ENCODE measurements at regions not wholly inside any gene's neighbourhood (a gene's known extent, or its start where the extent isn't known, plus 50 kb on each side); places are given as distances from the start of the nearest gene placed in this dataset.

DNA sequence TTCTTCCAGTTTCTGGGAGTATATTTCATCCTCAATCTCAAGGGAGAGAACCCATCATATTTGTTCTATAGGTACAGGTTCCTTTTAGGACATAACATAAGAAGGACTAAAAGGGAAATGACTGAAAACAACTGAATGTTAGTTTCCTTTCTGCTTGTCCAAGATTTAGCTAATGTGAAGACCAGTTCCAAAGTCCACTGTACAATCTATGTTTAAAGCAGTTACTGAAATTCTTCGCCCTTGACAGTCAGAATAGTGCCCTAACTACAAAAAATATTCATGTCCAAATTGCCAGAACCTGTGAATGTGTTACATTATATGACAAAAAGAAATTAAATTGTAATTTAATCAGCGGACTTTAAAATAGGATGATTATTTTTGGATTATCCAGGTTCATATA is 466.3 kb upstream of the SETBP1 start:
- TF ChIP-seq, protein P1, sequence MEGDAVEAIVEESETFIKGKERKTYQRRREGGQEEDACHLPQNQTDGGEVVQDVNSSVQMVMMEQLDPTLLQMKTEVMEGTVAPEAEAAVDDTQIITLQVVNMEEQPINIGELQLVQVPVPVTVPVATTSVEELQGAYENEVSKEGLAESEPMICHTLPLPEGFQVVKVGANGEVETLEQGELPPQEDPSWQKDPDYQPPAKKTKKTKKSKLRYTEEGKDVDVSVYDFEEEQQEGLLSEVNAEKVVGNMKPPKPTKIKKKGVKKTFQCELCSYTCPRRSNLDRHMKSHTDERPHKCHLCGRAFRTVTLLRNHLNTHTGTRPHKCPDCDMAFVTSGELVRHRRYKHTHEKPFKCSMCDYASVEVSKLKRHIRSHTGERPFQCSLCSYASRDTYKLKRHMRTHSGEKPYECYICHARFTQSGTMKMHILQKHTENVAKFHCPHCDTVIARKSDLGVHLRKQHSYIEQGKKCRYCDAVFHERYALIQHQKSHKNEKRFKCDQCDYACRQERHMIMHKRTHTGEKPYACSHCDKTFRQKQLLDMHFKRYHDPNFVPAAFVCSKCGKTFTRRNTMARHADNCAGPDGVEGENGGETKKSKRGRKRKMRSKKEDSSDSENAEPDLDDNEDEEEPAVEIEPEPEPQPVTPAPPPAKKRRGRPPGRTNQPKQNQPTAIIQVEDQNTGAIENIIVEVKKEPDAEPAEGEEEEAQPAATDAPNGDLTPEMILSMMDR (IDR thresholded peaks at IDR 0.05; ENCODE audit: insufficient read depth, low read length), result no peak
- H3K4me3 ChIP-seq (ENCODE audit: low read depth, low read length), result no peak overlapping the region
- DNase-seq (ENCODE audit: low read depth), result no peak

DNA sequence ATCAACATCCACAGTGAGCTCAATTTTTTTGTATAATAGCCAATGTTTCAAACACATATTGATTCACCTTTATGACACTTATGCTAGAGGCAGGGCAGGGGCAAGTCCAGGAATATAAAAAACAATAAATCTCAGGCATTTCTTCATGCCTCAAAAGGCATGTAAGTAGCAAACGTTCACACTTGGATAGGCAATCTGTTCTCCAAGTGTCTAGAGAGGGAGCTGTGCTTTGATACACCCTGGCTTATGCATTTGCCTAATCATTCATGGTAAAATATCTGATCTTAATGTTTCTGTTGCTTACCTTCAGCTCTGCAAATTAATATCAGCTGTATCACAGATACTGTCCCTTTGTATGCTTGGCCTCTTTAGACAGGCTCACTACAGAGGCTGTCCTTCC is 464.5 kb upstream of the SETBP1 start:
- DNase-seq (ENCODE audit: low read depth), result no peak
- no peak overlapping the region for H3K4me3 ChIP-seq (ENCODE audit: low read depth, low read length)
- TF ChIP-seq, protein P1 (IDR thresholded peaks at IDR 0.05; ENCODE audit: insufficient read depth, low read length), result no peak

DNA sequence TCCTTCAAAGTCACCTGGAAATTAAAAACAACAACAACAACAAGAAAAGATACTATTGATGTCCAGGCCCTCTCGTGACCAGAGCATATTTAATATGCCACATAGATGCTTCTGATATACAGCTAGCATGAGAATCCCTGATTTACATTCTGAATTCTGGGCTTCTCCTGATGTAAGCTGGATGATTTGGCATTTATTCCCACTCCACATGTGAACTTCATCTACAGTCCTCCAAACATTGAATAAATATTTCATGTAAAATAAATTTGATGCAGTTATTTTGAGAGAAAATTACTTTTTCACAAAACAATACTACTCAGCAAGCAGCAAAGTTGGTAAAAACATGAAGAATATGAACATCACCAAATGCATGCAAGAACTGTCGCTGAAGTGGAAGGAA is 453.2 kb upstream of the SETBP1 start:
- TF ChIP-seq, protein P1 (IDR thresholded peaks at IDR 0.05; ENCODE audit: insufficient read depth, low read length), result no peak
- DNase-seq (ENCODE audit: low read depth), result no peak
- no peak overlapping the region for H3K4me3 ChIP-seq (ENCODE audit: low read depth, low read length)

DNA sequence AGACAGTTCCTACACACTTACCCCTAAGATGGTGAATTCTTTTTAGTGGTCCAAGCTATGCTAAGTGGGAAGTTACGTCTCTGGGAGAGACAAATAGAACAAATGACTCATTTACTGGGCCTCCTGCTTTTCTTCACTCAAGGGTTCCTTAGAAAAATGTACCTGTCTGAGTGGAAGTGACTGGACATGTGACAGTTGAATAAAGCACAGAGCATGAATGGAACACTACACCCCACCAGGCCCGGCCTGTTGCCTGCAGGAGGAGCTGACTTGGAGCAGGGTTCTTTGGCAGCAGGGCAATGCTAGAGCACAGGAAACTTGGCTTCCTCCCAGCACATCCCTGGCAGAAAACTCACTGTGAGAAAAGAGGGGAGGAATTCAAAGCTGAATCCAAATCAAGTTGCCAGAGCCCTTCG is 451.0 kb upstream of the SETBP1 start:
- no peak overlapping the region for H3K4me3 ChIP-seq (ENCODE audit: low read depth, low read length)
- DNase-seq (ENCODE audit: low read depth), result peak; percentile 88
- TF ChIP-seq, protein P1 (IDR thresholded peaks at IDR 0.05; ENCODE audit: insufficient read depth, low read length), result peak; percentile 24

GRCh38 chr18:44231936-44232335 is 448.8 kb upstream of the SETBP1 start:
- DNase-seq (ENCODE audit: low read depth), result no peak
- TF ChIP-seq, protein P1 (IDR thresholded peaks at IDR 0.05; ENCODE audit: insufficient read depth, low read length), result no peak
- no peak overlapping the region for H3K4me3 ChIP-seq (ENCODE audit: low read depth, low read length)

DNA sequence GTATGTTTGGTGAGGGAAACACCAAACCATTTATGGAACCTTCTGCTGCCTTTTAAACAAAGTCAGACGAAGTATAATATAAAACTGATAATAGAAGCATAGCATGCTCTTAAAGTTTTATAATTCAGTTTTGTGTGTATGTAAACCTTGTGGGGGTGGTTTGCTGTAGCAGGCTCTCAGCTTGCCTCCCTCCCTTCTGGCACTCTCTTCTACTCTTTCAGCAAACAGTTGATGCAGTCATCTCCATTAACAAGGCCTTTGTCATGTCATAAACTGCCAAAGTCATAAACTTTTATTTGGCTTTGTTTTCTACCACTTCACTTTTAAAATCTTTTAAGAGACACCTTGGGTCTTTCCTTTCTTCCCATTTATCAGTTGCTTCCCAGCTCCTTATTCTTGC is 448.2 kb upstream of the SETBP1 start:
- H3K4me3 ChIP-seq (ENCODE audit: low read depth, low read length), result no peak overlapping the region
- TF ChIP-seq, protein P1 (IDR thresholded peaks at IDR 0.05; ENCODE audit: insufficient read depth, low read length), result no peak
- no peak for DNase-seq (ENCODE audit: low read depth)

DNA sequence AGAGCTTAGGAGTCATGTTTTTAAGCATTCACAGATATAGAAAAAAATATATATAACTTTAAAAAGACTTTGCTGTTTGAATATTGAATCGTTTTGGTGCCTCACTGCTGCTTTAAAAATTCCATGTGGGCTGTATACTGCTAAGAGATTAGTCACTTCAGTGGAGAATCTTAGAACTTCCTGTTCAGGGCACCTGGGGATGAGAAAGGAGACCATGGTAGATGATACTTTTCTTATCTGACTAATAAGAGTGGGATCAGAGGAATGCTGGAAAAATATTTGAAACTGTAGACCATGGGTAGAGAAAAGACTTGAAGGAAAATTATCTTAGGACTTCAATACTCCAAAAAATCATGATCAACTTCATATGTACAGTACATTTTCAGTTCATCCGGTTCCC is 442.2 kb upstream of the SETBP1 start:
- no peak for DNase-seq (ENCODE audit: low read depth)
- no peak overlapping the region for H3K4me3 ChIP-seq (ENCODE audit: low read depth, low read length)
- TF ChIP-seq, protein P1 (IDR thresholded peaks at IDR 0.05; ENCODE audit: insufficient read depth, low read length), result no peak

Data from fibroblast of the aortic adventitia (primary cell).